Fibroblast of lung (primary cell): ENCODE measurements at regions not wholly inside any gene's neighbourhood (a gene's known extent, or its start where the extent isn't known, plus 50 kb on each side); places are given as distances from the start of the nearest gene placed in this dataset.
"Not testable (repeated sequence)": the region's sequence is repeated elsewhere in the genome, so short reads cannot be mapped to it uniquely, and the experiment has no call there.

Experiments used
- DNase-seq, 2 donors: peaks; one replicate each; pipeline versions ENCODE4 v3.0.0 to v3.0.0-alpha.2; 2010; ENCODE audit warnings: low read depth in 2 of 2
- H2AFZ ChIP-seq: 2 replicates; pipeline ENCODE4 v1.5.1; 2012; ENCODE audit warnings: low read length, control low read depth, inconsistent platforms
- H3K27ac ChIP-seq: 2 replicates; pipeline ENCODE4 v1.5.1; 2011; ENCODE audit warnings: low read length, control low read depth; ENCODE audit not compliant: insufficient read depth
- H3K27me3 ChIP-seq: 2 replicates; pipeline ENCODE4 v1.5.1; 2011; ENCODE audit warnings: mild to moderate bottlenecking, low read length; ENCODE audit not compliant: control insufficient read depth, insufficient read depth
- H3K36me3 ChIP-seq: 2 replicates; pipeline ENCODE4 v1.5.1; 2011; ENCODE audit warnings: low read length; ENCODE audit not compliant: control insufficient read depth, insufficient read depth
- H3K4me1 ChIP-seq: 2 replicates; pipeline ENCODE4 v1.5.1; 2011; ENCODE audit warnings: low read length; ENCODE audit not compliant: control insufficient read depth, insufficient read depth; ENCODE audit errors: extremely low read depth
- H3K4me2 ChIP-seq: 2 replicates; pipeline ENCODE4 v1.5.1; 2011; ENCODE audit warnings: low read length, control low read depth; ENCODE audit not compliant: insufficient read depth; ENCODE audit errors: extremely low read depth
- H3K4me3 ChIP-seq, 4 experiments: fragments of 200-600 bp in 1 of 4; sonication (generic) in 1 of 4; replicated peaks in 1 of 4; 2 replicates each; pipeline ENCODE4 v1.5.1; 2011 to 2016; ENCODE audit warnings: low read length in 4 of 4, low read depth in 3 of 4, mild to moderate bottlenecking in 3 of 4, control low read depth in 2 of 4, inconsistent platforms in 1 of 4, mixed read lengths in 1 of 4; ENCODE audit not compliant: insufficient read depth in 1 of 4; ENCODE audit errors: control extremely low read depth in 1 of 4
- H3K79me2 ChIP-seq: 2 replicates; pipeline ENCODE4 v1.5.1; 2012; ENCODE audit warnings: mild to moderate bottlenecking, low read length, inconsistent platforms; ENCODE audit not compliant: control insufficient read depth, insufficient read depth
- H3K9ac ChIP-seq: 2 replicates; pipeline ENCODE4 v1.5.1; 2011; ENCODE audit warnings: mild to moderate bottlenecking, low read length, control low read depth; ENCODE audit not compliant: insufficient read depth
- H3K9me3 ChIP-seq: 2 replicates; pipeline ENCODE4 v1.5.1; 2012; ENCODE audit warnings: low read depth, low read length; ENCODE audit not compliant: control insufficient read depth, insufficient read depth
- H4K20me1 ChIP-seq: 2 replicates; pipeline ENCODE4 v1.5.1; 2011; ENCODE audit warnings: low read length; ENCODE audit not compliant: control insufficient read depth, insufficient read depth; ENCODE audit errors: extremely low read depth
- EZH2 ChIP-seq: IDR thresholded peaks from 2 replicates; pipeline ENCODE4 v1.5.1; 2012; ENCODE audit warnings: low read length, control low read depth, mild to moderate bottlenecking; ENCODE audit errors: missing control alignments
- TF ChIP-seq, protein P1 (sequence below), 2 donors: IDR thresholded peaks in 1 of 2; conservative IDR thresholded peaks in 1 of 2; 1 replicate in 1 of 2; 2 replicates in 1 of 2; pipeline ENCODE4 v1.5.1; 2011 to 2012; ENCODE audit warnings: low read length in 2 of 2, control low read depth in 1 of 2, inconsistent platforms in 1 of 2, low read depth in 1 of 2, mild to moderate bottlenecking in 1 of 2

DNA sequence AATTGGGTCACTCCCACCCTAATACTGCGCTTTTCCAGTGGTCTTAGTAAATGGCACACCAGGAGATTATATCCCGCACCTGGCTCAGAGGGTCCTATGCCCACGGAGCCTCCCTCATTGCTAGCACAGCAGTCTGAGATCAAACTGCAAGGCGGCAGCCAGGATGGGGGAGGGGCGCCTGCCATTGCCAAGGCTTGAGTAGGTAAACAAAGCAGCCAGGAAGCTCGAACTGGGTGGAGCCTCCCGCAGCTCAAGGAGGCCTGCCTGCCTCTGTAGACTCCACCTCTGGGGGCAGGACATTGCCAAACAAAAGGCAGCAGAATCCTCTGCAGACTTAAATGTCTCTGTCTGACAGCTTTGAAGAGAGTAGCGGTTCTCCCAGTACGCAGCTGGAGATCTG, 52.4 kb upstream of the PMPCB start:
- H3K27ac ChIP-seq, H4K20me1 ChIP-seq: not testable (repeated sequence)

DNA sequence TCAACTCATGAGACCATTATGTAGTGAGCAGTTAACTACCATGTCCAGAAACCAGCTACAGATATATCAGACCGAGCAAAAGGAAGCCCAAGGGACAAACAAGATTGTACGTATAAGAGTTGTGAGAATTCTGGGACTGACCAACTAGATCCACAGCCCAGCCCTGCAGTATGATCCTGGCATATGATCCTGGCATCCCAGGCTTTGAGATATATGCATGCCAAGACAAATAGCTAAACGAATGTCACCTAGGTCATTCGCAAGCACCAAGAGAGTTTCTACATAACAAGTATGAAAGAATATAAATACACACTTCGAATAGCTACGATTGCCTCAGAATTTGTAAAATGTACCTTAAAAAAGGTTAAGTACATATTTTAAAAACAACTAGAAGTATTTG, 56.4 kb upstream of the PMPCB start:
- H3K36me3 ChIP-seq = no peaks in the 10 kb centered on the region
- no peak overlapping the region for H3K9ac ChIP-seq
- no peaks in the 10 kb centered on the region for H3K79me2 ChIP-seq
- no peaks in the 10 kb centered on the region for H3K4me1 ChIP-seq
- no peak overlapping the region for H3K4me3 ChIP-seq
- no peak for TF ChIP-seq EZH2
- TF ChIP-seq, protein P1, sequence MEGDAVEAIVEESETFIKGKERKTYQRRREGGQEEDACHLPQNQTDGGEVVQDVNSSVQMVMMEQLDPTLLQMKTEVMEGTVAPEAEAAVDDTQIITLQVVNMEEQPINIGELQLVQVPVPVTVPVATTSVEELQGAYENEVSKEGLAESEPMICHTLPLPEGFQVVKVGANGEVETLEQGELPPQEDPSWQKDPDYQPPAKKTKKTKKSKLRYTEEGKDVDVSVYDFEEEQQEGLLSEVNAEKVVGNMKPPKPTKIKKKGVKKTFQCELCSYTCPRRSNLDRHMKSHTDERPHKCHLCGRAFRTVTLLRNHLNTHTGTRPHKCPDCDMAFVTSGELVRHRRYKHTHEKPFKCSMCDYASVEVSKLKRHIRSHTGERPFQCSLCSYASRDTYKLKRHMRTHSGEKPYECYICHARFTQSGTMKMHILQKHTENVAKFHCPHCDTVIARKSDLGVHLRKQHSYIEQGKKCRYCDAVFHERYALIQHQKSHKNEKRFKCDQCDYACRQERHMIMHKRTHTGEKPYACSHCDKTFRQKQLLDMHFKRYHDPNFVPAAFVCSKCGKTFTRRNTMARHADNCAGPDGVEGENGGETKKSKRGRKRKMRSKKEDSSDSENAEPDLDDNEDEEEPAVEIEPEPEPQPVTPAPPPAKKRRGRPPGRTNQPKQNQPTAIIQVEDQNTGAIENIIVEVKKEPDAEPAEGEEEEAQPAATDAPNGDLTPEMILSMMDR (conservative IDR thresholded peaks at IDR 0.05 in 1 of 2, IDR thresholded peaks at IDR 0.05 in 1 of 2; ENCODE audit: low read depth in 1 of 2, low read length in 2 of 2) = no peak
- no peak overlapping the region for H3K27ac ChIP-seq
- H4K20me1 ChIP-seq = no peaks in the 10 kb centered on the region
- H3K4me2 ChIP-seq = no peak overlapping the region
- no peak for DNase-seq
- H3K27me3 ChIP-seq = no peaks in the 10 kb centered on the region
- H3K9me3 ChIP-seq = no peaks in the 10 kb centered on the region
- no peak overlapping the region for H2AFZ ChIP-seq

More for the DNA sequence above, 52.4 kb upstream of the PMPCB start:
- not testable (repeated sequence) for H3K36me3 ChIP-seq, H3K9me3 ChIP-seq, H3K9ac ChIP-seq, H3K79me2 ChIP-seq, H2AFZ ChIP-seq, H3K4me2 ChIP-seq, H3K4me3 ChIP-seq, DNase-seq, H3K4me1 ChIP-seq, H3K27me3 ChIP-seq

DNA sequence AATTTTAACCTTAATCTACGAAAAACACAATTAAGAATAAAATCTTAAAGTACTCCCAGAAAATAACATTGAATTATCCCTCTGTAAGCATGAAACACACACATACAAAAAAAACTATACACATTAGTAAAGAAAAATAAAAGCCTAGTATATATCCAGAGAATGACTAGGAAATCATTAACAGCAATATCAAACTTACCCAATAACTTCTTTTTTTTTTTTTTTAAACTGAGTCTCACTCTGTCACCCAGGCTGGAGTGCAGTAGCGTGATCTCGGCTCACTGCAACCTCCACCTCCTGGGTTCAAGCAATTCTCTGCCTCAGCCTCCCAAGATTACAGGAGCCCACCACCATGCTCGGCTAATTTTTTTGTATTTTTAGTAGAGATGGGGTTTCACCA, 61.4 kb upstream of the PMPCB start:
- not testable (repeated sequence) for H3K4me1 ChIP-seq, H3K4me2 ChIP-seq, H3K9me3 ChIP-seq, H2AFZ ChIP-seq, H3K36me3 ChIP-seq, H3K27me3 ChIP-seq, H3K79me2 ChIP-seq, H3K4me3 ChIP-seq, DNase-seq, H4K20me1 ChIP-seq, H3K9ac ChIP-seq, H3K27ac ChIP-seq

DNA sequence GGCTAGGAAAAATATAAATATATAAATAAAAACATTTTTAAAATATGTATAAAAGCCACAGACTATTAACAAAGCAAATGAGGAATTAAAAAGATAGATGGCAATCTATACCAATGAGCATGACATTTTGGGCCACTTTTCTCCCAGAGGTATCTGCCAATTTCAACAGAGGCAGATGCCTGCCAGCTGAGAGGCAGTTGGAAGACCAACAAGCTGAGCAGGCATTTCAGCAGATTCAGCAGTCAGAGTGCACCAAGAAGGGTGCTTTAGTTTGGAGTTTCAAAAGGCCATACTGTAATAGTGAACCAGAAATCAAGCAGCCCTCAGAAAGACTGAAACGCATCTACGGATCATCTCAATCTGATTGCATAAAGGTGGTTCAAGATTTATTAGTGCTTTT, 62.4 kb upstream of the PMPCB start:
- H4K20me1 ChIP-seq, H3K27ac ChIP-seq, H3K4me2 ChIP-seq, H3K9me3 ChIP-seq, H3K4me3 ChIP-seq, H3K27me3 ChIP-seq, H3K36me3 ChIP-seq, H2AFZ ChIP-seq, H3K9ac ChIP-seq, DNase-seq, H3K4me1 ChIP-seq, H3K79me2 ChIP-seq: not testable (repeated sequence)

DNA sequence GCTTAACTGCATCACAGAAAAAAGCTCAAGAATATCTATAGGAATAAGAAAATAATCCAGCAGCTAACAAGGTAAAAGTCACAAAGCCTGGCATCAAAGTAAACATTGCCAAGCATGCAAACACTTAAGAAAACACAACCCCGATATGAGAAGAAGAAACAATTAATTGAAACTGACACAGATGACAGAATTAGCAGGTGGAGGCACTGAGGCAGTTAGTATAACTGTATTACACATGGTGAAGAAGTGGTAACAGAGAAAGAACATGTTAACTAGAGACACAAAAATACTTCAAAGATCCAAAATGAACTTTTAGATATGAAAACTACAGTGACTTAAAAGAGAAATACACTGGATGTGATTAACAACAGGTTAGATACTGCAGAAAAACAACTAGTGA, 69.4 kb upstream of the PMPCB start:
- H3K27ac ChIP-seq, H3K9me3 ChIP-seq, H3K79me2 ChIP-seq, H3K4me3 ChIP-seq, H3K4me1 ChIP-seq, H3K36me3 ChIP-seq, H3K9ac ChIP-seq, DNase-seq, H4K20me1 ChIP-seq, H3K4me2 ChIP-seq, H2AFZ ChIP-seq, H3K27me3 ChIP-seq: not testable (repeated sequence)

DNA sequence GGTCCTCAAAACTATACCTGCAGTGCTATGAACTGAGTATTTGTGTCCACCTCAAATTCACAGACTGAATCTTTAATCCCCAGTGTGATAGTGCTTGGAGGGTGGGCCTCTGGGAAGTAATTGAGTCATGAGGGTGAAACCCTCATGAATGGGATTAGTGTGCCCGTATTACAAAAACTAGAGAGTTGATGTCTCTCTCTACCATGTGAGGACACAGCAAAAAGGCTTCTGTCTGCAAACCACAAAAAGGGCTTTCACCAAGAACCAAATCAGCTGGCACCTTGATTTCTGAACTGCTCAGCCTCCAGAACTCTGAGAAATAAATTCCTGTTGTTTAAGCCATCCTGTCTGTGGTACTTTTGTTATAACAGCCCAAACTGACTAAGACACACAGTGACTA, 71.4 kb upstream of the PMPCB start:
- H2AFZ ChIP-seq, H3K9ac ChIP-seq, H3K27ac ChIP-seq, DNase-seq, H3K4me3 ChIP-seq, H3K27me3 ChIP-seq, H3K36me3 ChIP-seq, H3K4me1 ChIP-seq, H3K9me3 ChIP-seq, H3K79me2 ChIP-seq, H4K20me1 ChIP-seq, H3K4me2 ChIP-seq: not testable (repeated sequence)
